IPS DF 6.9 (cell line): ENCODE measurements at regions not wholly inside any gene's neighbourhood (a gene's known extent, or its start where the extent isn't known, plus 50 kb on each side); places are given as distances from the start of the nearest gene placed in this dataset.

Experiments
- DNase-seq: peaks from one replicate; pipeline ENCODE4 v3.0.0-alpha.2; 2013; ENCODE audit warnings: low read depth, low spot score
- H3K27ac ChIP-seq: one replicate; pipeline ENCODE4 v1.5.1; 2013; ENCODE audit warnings: low read length, control low read depth
- H3K27me3 ChIP-seq: 2 replicates; pipeline ENCODE4 v1.6.1; 2013; ENCODE audit warnings: mild to moderate bottlenecking, low read length; ENCODE audit not compliant: control insufficient read depth, insufficient read depth
- H3K36me3 ChIP-seq: 2 replicates; pipeline ENCODE4 v1.6.1; 2013; ENCODE audit warnings: low read length; ENCODE audit not compliant: control insufficient read depth, insufficient read depth
- H3K4me1 ChIP-seq: 2 replicates; pipeline ENCODE4 v1.6.1; 2013; ENCODE audit warnings: low read length; ENCODE audit not compliant: control insufficient read depth, insufficient read depth
- H3K4me3 ChIP-seq: 2 replicates; pipeline ENCODE4 v1.5.1; 2013; ENCODE audit warnings: mild to moderate bottlenecking, low read length
- H3K9me3 ChIP-seq: 2 replicates; pipeline ENCODE4 v1.6.1; 2013; ENCODE audit warnings: low read length, inconsistent platforms; ENCODE audit not compliant: control insufficient read depth, insufficient read depth
- WGBS: extraction: QIAGEN DNeasy Blood & Tissue Kit; methylation state at CpG from one replicate; pipeline ENCODE4 v1.1.7; 2013; ENCODE audit warnings: mixed read lengths, missing lambda C conversion rate; ENCODE audit not compliant: insufficient read length, insufficient coverage; 5-methylcytosine and 5-hydroxymethylcytosine counted together

DNA sequence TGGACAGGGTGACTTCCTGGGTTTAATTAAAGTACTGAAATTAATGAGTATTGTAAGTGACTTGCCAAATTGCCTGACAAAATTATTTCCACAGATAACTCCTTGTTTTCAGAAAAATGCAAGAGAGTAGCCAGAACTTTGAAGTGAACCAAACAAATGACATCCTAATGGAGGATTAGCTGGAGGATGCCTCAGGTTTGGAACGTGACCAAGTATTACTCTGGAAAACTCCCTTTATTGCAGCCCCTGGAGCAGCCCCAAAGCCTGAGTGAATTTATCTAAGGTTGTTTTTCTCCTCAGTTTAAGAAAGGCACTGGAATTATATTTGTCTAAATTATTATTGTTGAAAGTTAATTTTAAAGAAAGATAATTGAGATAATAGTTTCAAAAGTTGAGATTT is 343.6 kb upstream of the MTNR1B start:
- H3K4me1 ChIP-seq, result no peaks in the 10 kb centered on the region
- no CpG with 5 or more reads among the region's 1 CpG for WGBS
- H3K9me3 ChIP-seq, result no peaks in the 10 kb centered on the region
- no peaks in the 10 kb centered on the region for H3K27me3 ChIP-seq
- no peak for DNase-seq
- H3K4me3 ChIP-seq, result no peak overlapping the region
- no peaks in the 10 kb centered on the region for H3K36me3 ChIP-seq
- no peak overlapping the region for H3K27ac ChIP-seq

- DNase-seq, result no peak
- Histone ChIP-seq H3K4me3 (no peak overlapping the region), H3K9me3 (no peaks in the 10 kb centered on the region), H3K27ac (no peak overlapping the region), H3K27me3 (no peaks in the 10 kb centered on the region), H3K4me1 (no peaks in the 10 kb centered on the region), H3K36me3 (no peaks in the 10 kb centered on the region)
- no CpG with 5 or more reads among the region's 1 CpG for WGBS
Measured at GRCh38 chr11:92626624-92627023, 342.8 kb upstream of the MTNR1B start.

DNA sequence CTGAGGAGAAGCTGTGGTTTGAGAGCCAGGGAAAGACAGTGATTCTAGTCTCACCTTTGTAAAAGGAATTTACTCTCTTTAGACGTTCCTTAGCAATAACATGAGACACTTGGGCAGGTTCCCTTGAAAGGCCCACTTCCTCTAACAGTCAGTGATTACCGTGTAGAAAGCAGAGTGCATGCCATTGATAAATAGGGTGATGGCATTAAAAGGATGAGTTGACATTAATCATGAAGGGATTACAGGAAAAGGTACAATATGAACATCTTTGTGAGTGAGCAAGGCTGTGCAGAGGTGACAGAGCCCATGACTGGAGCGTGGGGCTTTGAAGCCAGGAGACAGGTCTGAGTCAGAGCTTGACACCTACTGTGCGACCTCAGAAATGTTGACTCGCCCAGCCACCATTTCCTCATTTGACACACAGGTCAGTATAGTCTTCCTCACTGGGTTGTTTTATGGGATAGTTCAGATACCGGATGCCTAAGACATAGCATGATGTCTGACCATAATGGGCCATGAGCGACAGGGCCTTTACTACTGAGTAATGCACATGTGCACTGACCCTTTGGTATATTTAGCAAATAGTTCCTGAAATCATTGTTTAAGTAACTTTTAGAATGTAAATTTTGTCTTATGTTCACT is 341.7 kb upstream of the MTNR1B start:
- WGBS, result no CpG with 5 or more reads among the region's 7 CpGs
- H3K27me3 ChIP-seq, result no peaks in the 10 kb centered on the region
- no peak overlapping the region for H3K4me3 ChIP-seq
- no peak overlapping the region for H3K27ac ChIP-seq
- no peaks in the 10 kb centered on the region for H3K36me3 ChIP-seq
- no peak for DNase-seq
- no peaks in the 10 kb centered on the region for H3K9me3 ChIP-seq
- 0 out of 2 replicates have a peak, but pooled peaks cover 2% of the 10 kb centered on the region for H3K4me1 ChIP-seq

DNA sequence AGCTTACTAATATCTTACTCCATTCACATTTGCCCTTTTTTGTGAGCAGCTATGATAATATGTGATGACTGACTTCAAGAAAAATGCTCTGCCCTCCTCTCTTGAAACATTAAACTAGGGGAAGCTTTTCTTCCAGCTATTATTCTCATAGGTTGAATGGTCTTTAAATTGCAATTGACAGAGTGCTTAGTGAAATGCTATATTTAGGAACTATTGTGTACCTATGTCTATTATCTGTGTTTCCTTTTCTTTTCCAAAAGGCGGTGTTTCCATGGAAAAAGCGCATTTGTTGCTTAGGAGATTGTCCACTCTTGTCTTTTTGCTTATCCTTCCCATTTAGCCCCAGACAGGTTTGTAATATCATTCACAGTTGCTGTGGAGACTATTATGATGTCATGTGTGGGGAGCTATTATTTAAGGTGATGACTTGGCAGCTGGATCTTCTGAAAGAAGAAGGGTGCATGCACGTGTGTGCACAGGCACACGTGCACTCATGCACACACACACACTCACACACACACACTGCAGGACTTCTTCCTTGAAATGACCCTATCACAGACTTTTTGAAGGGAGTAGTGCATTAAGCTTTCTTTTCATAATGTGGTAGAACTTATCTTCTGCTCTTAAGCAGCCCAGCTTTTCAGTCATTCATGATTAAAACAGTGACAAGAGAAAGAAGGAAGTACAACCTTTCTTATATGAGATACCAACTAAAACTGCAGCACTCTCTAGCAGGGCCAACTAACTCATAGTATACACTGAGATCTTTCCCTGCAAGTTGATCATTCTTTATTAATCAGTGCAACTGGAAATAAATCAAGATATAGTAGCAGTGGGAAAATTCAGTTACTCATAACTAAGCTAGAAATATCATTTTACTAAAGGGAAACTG is 340.8 kb upstream of the MTNR1B start:
- Histone ChIP-seq H3K4me1 (0 out of 2 replicates have a peak, but pooled peaks cover 2% of the 10 kb centered on the region), H3K27me3 (no peaks in the 10 kb centered on the region), H3K36me3 (no peaks in the 10 kb centered on the region), H3K9me3 (no peaks in the 10 kb centered on the region), H3K4me3 (no peak overlapping the region), H3K27ac (no peak overlapping the region)
- DNase-seq, result no peak
- no CpG with 5 or more reads among the region's 4 CpGs for WGBS

DNA sequence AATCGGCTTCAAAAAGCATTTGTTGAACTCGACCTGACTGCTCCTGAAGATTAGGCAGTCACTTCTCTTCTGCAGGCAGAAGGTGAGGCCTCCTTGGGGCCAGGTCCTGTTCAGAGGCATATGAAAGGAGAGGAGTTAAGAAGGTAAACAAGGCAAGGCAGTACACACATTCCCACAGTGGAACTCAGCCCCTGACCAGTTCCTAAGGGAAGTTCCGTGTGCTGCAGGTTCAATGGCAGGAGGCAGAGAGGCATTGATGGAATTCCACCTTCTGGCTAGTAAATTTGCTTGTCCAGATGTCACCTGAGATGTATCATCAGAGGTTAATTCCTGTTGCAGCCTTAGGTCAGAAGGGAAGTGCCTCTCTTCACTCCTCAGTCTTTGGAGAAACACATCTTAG is 337.0 kb upstream of the MTNR1B start:
- Histone ChIP-seq H3K27me3 (no peaks in the 10 kb centered on the region), H3K4me3 (no peak overlapping the region), H3K9me3 (no peaks in the 10 kb centered on the region), H3K4me1 (0 out of 2 replicates have a peak, but pooled peaks cover 2% of the 10 kb centered on the region), H3K27ac (no peak overlapping the region), H3K36me3 (no peaks in the 10 kb centered on the region)
- WGBS, result no CpG with 5 or more reads among the region's 3 CpGs
- no peak for DNase-seq

DNA sequence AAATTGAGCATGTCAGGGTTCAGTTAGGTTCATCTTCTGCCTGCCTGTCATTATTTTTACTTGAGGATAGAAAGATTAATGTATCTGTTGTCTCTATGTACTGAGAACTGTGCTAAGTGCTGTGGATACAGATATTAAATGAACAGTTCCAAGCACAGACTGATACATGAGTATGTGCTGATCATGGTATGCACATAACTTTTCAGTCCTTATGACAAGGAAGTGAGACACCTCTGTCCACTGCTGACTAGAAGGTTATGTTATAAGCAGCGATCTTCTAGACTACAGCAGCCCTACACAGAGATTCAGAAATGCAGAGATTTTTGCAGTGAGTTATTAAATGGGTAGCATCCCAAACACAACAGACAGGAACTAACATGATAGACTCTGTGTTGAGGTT is 335.6 kb upstream of the MTNR1B start:
- Histone ChIP-seq H3K27me3 (no peaks in the 10 kb centered on the region), H3K4me3 (no peak overlapping the region), H3K9me3 (no peaks in the 10 kb centered on the region), H3K27ac (no peak overlapping the region), H3K36me3 (no peaks in the 10 kb centered on the region), H3K4me1 (0 out of 2 replicates have a peak, but pooled peaks cover 2% of the 10 kb centered on the region)
- DNase-seq, result no peak
- no CpG with 5 or more reads among the region's 1 CpG for WGBS

GRCh38 chr11:92636543-92637188 is 332.8 kb upstream of the MTNR1B start:
- H3K27me3 ChIP-seq, result no peaks in the 10 kb centered on the region
- H3K9me3 ChIP-seq, result no peaks in the 10 kb centered on the region
- H3K4me1 ChIP-seq, result 0 out of 2 replicates have a peak, but pooled peaks cover 2% of the 10 kb centered on the region
- no CpG with 5 or more reads among the region's 3 CpGs for WGBS
- H3K27ac ChIP-seq, result no peak overlapping the region
- DNase-seq, result no peak
- no peaks in the 10 kb centered on the region for H3K36me3 ChIP-seq
- no peak overlapping the region for H3K4me3 ChIP-seq

- no peaks in the 10 kb centered on the region for H3K36me3 ChIP-seq
- H3K27ac ChIP-seq, result no peak overlapping the region
- WGBS, result no CpG with 5 or more reads among the region's 3 CpGs
- H3K4me3 ChIP-seq, result no peak overlapping the region
- H3K9me3 ChIP-seq, result no peaks in the 10 kb centered on the region
- DNase-seq, result no peak
- H3K4me1 ChIP-seq, result no peaks in the 10 kb centered on the region
- H3K27me3 ChIP-seq, result no peaks in the 10 kb centered on the region
Measured at GRCh38 chr11:92638678-92639077, 330.8 kb upstream of the MTNR1B start.

DNA sequence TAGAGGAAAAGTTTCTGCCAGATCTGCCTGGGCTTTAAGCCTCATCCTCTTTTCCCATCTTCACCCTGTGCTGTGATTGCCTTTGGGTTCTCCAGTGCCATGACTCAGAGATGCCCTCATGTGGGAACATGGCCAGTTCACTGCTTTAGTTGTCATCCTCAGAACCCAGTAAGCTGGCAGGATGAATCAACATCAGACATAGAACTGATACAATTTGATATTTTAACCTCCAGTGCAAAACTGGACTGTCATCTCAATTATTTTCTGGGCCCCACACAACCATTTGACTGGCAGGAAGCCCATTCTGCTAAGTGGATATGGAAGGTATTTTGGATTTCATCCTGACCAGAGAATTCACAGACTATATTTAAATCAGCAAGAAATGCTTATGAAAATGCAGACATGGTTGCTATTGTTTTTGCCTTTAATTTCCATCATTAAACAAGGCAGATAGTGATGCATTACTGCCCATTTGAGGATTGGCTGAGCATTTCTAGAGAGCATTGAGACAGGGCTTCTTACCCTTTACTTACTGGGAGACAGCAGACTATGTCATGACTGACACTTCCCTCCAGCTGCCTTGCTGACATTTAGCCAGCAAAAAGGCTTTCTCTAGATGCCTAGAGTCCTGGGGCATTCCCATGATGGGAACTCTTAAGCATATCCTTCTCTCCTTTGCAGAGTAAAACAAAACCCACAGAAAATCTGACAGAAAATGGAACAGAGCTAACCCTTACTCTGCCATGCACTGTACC is 327.1 kb upstream of the MTNR1B start:
- H3K36me3 ChIP-seq, result no peaks in the 10 kb centered on the region
- H3K4me1 ChIP-seq, result no peaks in the 10 kb centered on the region
- no peaks in the 10 kb centered on the region for H3K27me3 ChIP-seq
- DNase-seq, result no peak
- no peak overlapping the region for H3K4me3 ChIP-seq
- H3K9me3 ChIP-seq, result no peaks in the 10 kb centered on the region
- H3K27ac ChIP-seq, result no peak overlapping the region

- no peak for DNase-seq
- Histone ChIP-seq H3K4me3 (no peak overlapping the region), H3K27me3 (no peaks in the 10 kb centered on the region), H3K4me1 (no peaks in the 10 kb centered on the region), H3K36me3 (no peaks in the 10 kb centered on the region), H3K9me3 (no peaks in the 10 kb centered on the region), H3K27ac (no peak overlapping the region)
- no CpG with 5 or more reads among the region's 2 CpGs for WGBS
Measured at GRCh38 chr11:92643827-92644226, 325.6 kb upstream of the MTNR1B start.
